Endothelial cell of umbilical vein (primary cell): ENCODE measurements at regions not wholly inside any gene's neighbourhood (a gene's known extent, or its start where the extent isn't known, plus 50 kb on each side); places are given as distances from the start of the nearest gene placed in this dataset.

Experiments used
- BruUV-seq: library from RNA; stranded (reverse); fragments of 400-500 nt; replicated peaks from 2 replicates; lab custom pipeline; 2021; lab: Mats Ljungman, UMichigan
- CTCF ChIA-PET: fragments of 300-600, 350-600 bp; sonication (Branson Sonifier 250); formaldehyde crosslinking; loops from one replicate; lab custom pipeline; 2021; ENCODE audit warnings: antibody characterized with exemption, inconsistent platforms; lab: Charles Lee
- POLR2A ChIA-PET: fragments of 300-600, 350-600 bp; sonication (Branson Sonifier 250); formaldehyde crosslinking; loops from one replicate; lab custom pipeline; 2021; ENCODE audit warnings: antibody characterized with exemption, inconsistent platforms; lab: Charles Lee
- DNase-seq: peaks from one replicate; pipeline ENCODE4 v3.0.0-alpha.2; 2011; ENCODE audit warnings: low read depth, low spot score
- FAIRE-seq: peaks from 2 replicates; lab custom pipeline; 2011; peaks lifted over from hg19 to GRCh38; lab: Jason Lieb, UNC
- H2AFZ ChIP-seq: 2 replicates; pipeline ENCODE4 v1.6.0; 2012; ENCODE audit warnings: low read depth, low read length, control low read depth, inconsistent platforms
- H3K27ac ChIP-seq: 2 replicates; pipeline ENCODE4 v1.5.1; 2011; ENCODE audit warnings: low read depth, mild to moderate bottlenecking, control low read depth, low read length, moderate library complexity; ENCODE audit not compliant: insufficient read depth
- H3K27me3 ChIP-seq, 2 experiments: 2 replicates each; pipeline versions ENCODE4 v1.6.0 to v1.6.1; 2011; ENCODE audit warnings: low read length in 2 of 2, mixed read lengths in 1 of 2; ENCODE audit not compliant: control insufficient read depth in 2 of 2, insufficient read depth in 2 of 2
- H3K36me3 ChIP-seq, 2 experiments: 2 replicates in 1 of 2; 3 replicates in 1 of 2; pipeline ENCODE4 v1.5.1; 2011; ENCODE audit warnings: low read length in 2 of 2, mild to moderate bottlenecking in 1 of 2, moderate library complexity in 1 of 2; ENCODE audit not compliant: control insufficient read depth in 2 of 2, insufficient read depth in 2 of 2; ENCODE audit errors: extremely low read depth in 1 of 2
- H3K4me1 ChIP-seq: 3 replicates; pipeline ENCODE4 v1.5.1; 2011; ENCODE audit warnings: mild to moderate bottlenecking, low read length; ENCODE audit not compliant: control insufficient read depth, insufficient read depth; ENCODE audit errors: extremely low read depth
- H3K4me2 ChIP-seq: 2 replicates; pipeline ENCODE4 v1.6.1; 2011; ENCODE audit warnings: low read length, control low read depth, mixed read lengths; ENCODE audit not compliant: insufficient read depth
- H3K4me3 ChIP-seq, 3 experiments: fragments of 200-600 bp in 1 of 3; sonication (generic), shearing (Covaris generic) in 1 of 3; replicated peaks in 1 of 3; 2 replicates each; pipeline ENCODE4 v1.5.1; 2011 to 2016; ENCODE audit warnings: control low read depth in 3 of 3, low read length in 3 of 3, mild to moderate bottlenecking in 2 of 3, inconsistent platforms in 1 of 3, low read depth in 1 of 3, moderate library complexity in 1 of 3; ENCODE audit not compliant: insufficient read depth in 1 of 3
- H3K79me2 ChIP-seq: 2 replicates; pipeline ENCODE4 v1.6.0; 2012; ENCODE audit warnings: low read length, inconsistent platforms; ENCODE audit not compliant: control insufficient read depth, insufficient read depth
- H3K9ac ChIP-seq: replicated peaks from 2 replicates; pipeline ENCODE3; 2011; ENCODE audit warnings: low read length, control low read depth; ENCODE audit not compliant: insufficient read depth; ENCODE audit errors: extremely low read depth
- H3K9me1 ChIP-seq: replicated peaks from 3 replicates; pipeline ENCODE4 v1.6.0; 2011; ENCODE audit warnings: mild to moderate bottlenecking, low read length; ENCODE audit not compliant: control insufficient read depth, insufficient read depth; ENCODE audit errors: extremely low read depth
- H3K9me3 ChIP-seq: replicated peaks from 2 replicates; pipeline ENCODE4 v1.5.1; 2012; ENCODE audit warnings: low read length, inconsistent platforms; ENCODE audit not compliant: control insufficient read depth, insufficient read depth
- H4K20me1 ChIP-seq: replicated peaks from 2 replicates; pipeline ENCODE3; 2011; ENCODE audit warnings: mild to moderate bottlenecking, low read length; ENCODE audit not compliant: control insufficient read depth, insufficient read depth; ENCODE audit errors: extremely low read depth
- EZH2 ChIP-seq: IDR thresholded peaks from 2 replicates; pipeline ENCODE4 v1.6.1; 2012; ENCODE audit warnings: borderline replicate concordance, low read depth, mild to moderate bottlenecking, moderate library complexity, low read length, inconsistent platforms; ENCODE audit not compliant: severe bottlenecking
- FOS ChIP-seq: IDR thresholded peaks from 2 replicates; pipeline ENCODE4 v1.6.1; 2011; ENCODE audit warnings: mild to moderate bottlenecking, low read length, moderate library complexity, borderline replicate concordance; ENCODE audit not compliant: insufficient read depth
- GATA2 ChIP-seq: IDR thresholded peaks from 2 replicates; pipeline ENCODE4 v1.7.0; 2011; ENCODE audit warnings: low read depth, mild to moderate bottlenecking, moderate library complexity, mixed read lengths, low read length; ENCODE audit not compliant: insufficient read length, insufficient read depth
- JUN ChIP-seq: IDR thresholded peaks from 2 replicates; pipeline ENCODE4 v1.6.1; 2011; ENCODE audit warnings: borderline replicate concordance, low read depth; ENCODE audit not compliant: insufficient read length, insufficient read depth
- MYC ChIP-seq: IDR thresholded peaks from one replicate; pipeline ENCODE4 v1.6.1; 2011; ENCODE audit warnings: mild to moderate bottlenecking, low read depth, low read length
- POLR2A ChIP-seq: IDR thresholded peaks from 2 replicates; pipeline ENCODE4 v1.6.1; 2012; ENCODE audit warnings: low read depth, mild to moderate bottlenecking, control low read depth, low read length
- POLR2AphosphoS5 ChIP-seq: IDR thresholded peaks from 2 replicates; pipeline ENCODE4 v1.6.1; 2012; ENCODE audit warnings: low read depth, mild to moderate bottlenecking, control low read depth, low read length, moderate library complexity; ENCODE audit not compliant: insufficient read depth
- dilution Hi-C: fragments of 300-500 bp; cut with MboI; formaldehyde crosslinking; loops from one replicate; pipeline ENCODE4 v1.15.0; 2019; ENCODE audit warnings: low sequenced_read_pairs; ENCODE audit not compliant: extremely low pct_ligation_motif_present
- intact Hi-C: fragments of 100-400 bp; cut with micrococcal nuclease; formaldehyde crosslinking; loops from one replicate; pipeline ENCODE4 v1.10.0; 2022
- TF ChIP-seq, protein P1 (sequence below), 2 donors: IDR thresholded peaks; 1 replicate in 1 of 2; 2 replicates in 1 of 2; pipeline ENCODE4 v1.5.1; 2011; ENCODE audit warnings: low read length in 2 of 2, mild to moderate bottlenecking in 2 of 2, moderate library complexity in 2 of 2, control low read depth in 1 of 2, inconsistent platforms in 1 of 2, low read depth in 1 of 2; ENCODE audit not compliant: insufficient read depth in 1 of 2; ENCODE audit errors: extremely low read depth in 1 of 2
- TF ChIP-seq, protein P2 (sequence below): IDR thresholded peaks from 2 replicates; pipeline ENCODE4 v1.6.1; 2011; ENCODE audit not compliant: insufficient read depth, insufficient read length

DNA sequence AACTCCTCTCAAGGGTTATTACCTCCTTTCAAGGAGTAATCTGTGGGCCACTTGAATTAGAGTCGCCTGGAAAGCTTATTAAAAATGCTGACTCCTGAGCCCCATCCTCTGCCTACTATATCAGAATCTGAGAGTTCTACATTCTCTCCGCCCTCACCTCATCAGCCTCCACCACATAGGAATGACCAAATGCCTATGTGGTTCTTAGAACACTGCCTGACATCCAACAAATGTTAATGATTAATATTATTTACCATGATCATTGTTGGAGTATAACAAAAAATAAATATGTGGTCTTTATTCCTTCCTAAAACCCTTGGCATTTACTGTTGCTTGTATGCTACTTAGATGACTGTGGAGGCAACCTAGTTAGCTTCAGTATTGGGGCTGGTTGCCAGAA lies 91.9 kb downstream of the BBS10 start:
- no TSS peak for BruUV-seq
- dilution Hi-C loops, result no loop called here
- no peaks in the 10 kb centered on the region for H3K36me3 ChIP-seq
- no peaks in the 10 kb centered on the region for H4K20me1 ChIP-seq
- no peak overlapping the region for H3K4me3 ChIP-seq
- TF ChIP-seq FOS (no peak), JUN (no peak), GATA2 (no peak), MYC (no peak), POLR2A (no peak), POLR2AphosphoS5 (no peak), EZH2 (no peak)
- TF ChIP-seq, protein P1, sequence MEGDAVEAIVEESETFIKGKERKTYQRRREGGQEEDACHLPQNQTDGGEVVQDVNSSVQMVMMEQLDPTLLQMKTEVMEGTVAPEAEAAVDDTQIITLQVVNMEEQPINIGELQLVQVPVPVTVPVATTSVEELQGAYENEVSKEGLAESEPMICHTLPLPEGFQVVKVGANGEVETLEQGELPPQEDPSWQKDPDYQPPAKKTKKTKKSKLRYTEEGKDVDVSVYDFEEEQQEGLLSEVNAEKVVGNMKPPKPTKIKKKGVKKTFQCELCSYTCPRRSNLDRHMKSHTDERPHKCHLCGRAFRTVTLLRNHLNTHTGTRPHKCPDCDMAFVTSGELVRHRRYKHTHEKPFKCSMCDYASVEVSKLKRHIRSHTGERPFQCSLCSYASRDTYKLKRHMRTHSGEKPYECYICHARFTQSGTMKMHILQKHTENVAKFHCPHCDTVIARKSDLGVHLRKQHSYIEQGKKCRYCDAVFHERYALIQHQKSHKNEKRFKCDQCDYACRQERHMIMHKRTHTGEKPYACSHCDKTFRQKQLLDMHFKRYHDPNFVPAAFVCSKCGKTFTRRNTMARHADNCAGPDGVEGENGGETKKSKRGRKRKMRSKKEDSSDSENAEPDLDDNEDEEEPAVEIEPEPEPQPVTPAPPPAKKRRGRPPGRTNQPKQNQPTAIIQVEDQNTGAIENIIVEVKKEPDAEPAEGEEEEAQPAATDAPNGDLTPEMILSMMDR (IDR thresholded peaks at IDR 0.05; ENCODE audit: extremely low read depth in 1 of 2, insufficient read depth in 1 of 2, low read depth in 1 of 2, low read length in 2 of 2), result no peak
- TF ChIP-seq, protein P2, sequence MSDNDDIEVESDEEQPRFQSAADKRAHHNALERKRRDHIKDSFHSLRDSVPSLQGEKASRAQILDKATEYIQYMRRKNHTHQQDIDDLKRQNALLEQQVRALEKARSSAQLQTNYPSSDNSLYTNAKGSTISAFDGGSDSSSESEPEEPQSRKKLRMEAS, result no peak
- H3K4me2 ChIP-seq, result no peak overlapping the region
- peaks cover 16% of the 10 kb centered on the region for H3K79me2 ChIP-seq
- no peaks in the 10 kb centered on the region for H3K9me3 ChIP-seq
- FAIRE-seq (no peak), DNase-seq (no peak)
- intact Hi-C loops, result no loop called here
- H3K27me3 ChIP-seq, result no peaks in the 10 kb centered on the region
- H3K27ac ChIP-seq, result no peak overlapping the region
- no peaks in the 10 kb centered on the region for H3K9me1 ChIP-seq
- ChIA-PET CTCF (no interaction called here), POLR2A (no interaction called here)
- H3K9ac ChIP-seq, result no peak overlapping the region
- H2AFZ ChIP-seq, result no peak overlapping the region
- H3K4me1 ChIP-seq, result peaks cover 23% of the 10 kb centered on the region
